ENCODE measurements at regions not wholly inside any gene's neighbourhood (a gene's known extent, or its start where the extent isn't known, plus 50 kb on each side); places are given as distances from the start of the nearest gene placed in this dataset.

GRCh38 chr20:48010623-48011022 is 225.3 kb upstream of the SULF2 start:
- WGBS (ENCODE audit: insufficient coverage) = 96% methylated on average over 3 of the region's 3 CpGs
- no peaks in the 10 kb centered on the region for H3K36me3 Mint-ChIP-seq
- H3K27me3 Mint-ChIP-seq (ENCODE audit: low read depth in 3 of 3) = peaks cover 2 to 14% (median 5%) of the 10 kb centered on the region in 3 donors
- peaks cover 30% of the 10 kb centered on the region for H3K4me1 Mint-ChIP-seq
- peaks cover 7 to 28% (median 22%) of the 10 kb centered on the region in 7 donors for H3K9me3 Mint-ChIP-seq
- intact Hi-C loops (cut with micrococcal nuclease) = no loop called here
- Histone ChIP-seq H3K27ac (ENCODE audit: low read depth in 1 of 2, low read length in 2 of 2) (no peak overlapping the region), H3K4me2 (replicated peaks; ENCODE audit: extremely low read depth, low read length, poor library complexity, severe bottlenecking) (no peak overlapping the region), H3K4me3 (replicated peaks in 1 of 3; ENCODE audit: low read depth in 2 of 3, low read length in 3 of 3) (no peak overlapping the region), H2AFZ (ENCODE audit: insufficient read depth, low read depth, low read length, poor library complexity, severe bottlenecking) (no peak overlapping the region), H3K79me2 (ENCODE audit: insufficient read depth, low read length) (no peaks in the 10 kb centered on the region), H3K27me3 (ENCODE audit: control insufficient read depth in 2 of 2, insufficient read depth in 2 of 2, low read length in 2 of 2) (no peaks in the 10 kb centered on the region), H3K9me3 (replicated peaks in 1 of 2; ENCODE audit: control insufficient read depth in 1 of 2, insufficient read depth in 1 of 2, low read length in 2 of 2) (peaks cover 20 to 36% of the 10 kb centered on the region in 2 donors), H4K20me1 (ENCODE audit: insufficient read depth, low read length) (no peaks in the 10 kb centered on the region), H3K36me3 (replicated peaks in 1 of 2; ENCODE audit: control insufficient read depth in 1 of 2, insufficient read depth in 2 of 2, low read length in 2 of 2) (no peaks in the 10 kb centered on the region), H3K9ac (ENCODE audit: insufficient read depth, low read length, poor library complexity, severe bottlenecking) (no peak overlapping the region), H3K4me1 (ENCODE audit: control insufficient read depth in 1 of 2, insufficient read depth in 2 of 2, low read length in 2 of 2) (peaks cover 20 to 22% of the 10 kb centered on the region in 2 donors)
- DNase-seq = no peak
- no peak overlapping the region for H3K4me3 Mint-ChIP-seq
- no peak for TF ChIP-seq CTCF (IDR thresholded peaks at IDR 0.05)
- no peak overlapping the region for H3K27ac Mint-ChIP-seq

DNA sequence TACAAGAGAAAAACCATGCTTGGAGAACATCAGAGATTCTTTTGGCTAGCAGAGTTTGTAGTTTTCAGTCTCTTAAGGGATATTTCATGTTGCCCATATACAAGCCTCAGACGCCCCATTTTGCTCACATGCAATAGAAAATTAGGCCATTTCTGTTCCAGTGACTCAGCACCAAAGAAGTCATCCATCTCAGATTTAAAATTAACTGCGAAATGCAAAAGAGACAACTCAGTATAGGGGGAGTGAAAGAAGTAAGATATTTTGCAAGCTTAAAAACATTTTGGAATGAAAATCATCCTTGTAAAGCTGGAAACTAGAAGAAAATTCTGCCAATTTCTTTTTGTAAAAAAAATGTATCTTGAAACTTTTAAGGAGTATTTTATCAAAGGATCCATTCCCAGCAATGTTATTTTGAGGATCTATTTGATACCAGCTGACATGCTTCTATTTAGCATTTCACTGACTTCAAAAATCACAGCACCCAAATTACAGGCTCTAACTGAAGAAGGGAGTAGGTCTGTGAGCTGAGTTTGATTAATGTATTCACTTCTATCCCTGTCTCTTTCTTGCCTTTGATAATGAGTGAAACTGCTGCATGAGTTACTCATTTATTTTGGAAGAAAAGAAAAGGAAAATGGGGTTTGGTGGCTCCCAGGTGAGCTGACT is 223.7 kb upstream of the SULF2 start:
- H3K4me3 ChIP-seq (replicated peaks in 1 of 3; ENCODE audit: low read depth in 2 of 3, low read length in 3 of 3) = no peak overlapping the region
- no peaks in the 10 kb centered on the region for H4K20me1 ChIP-seq (ENCODE audit: insufficient read depth, low read length)
- Mint-ChIP-seq H3K27me3 (ENCODE audit: low read depth in 3 of 3) (peaks cover 2 to 16% (median 5%) of the 10 kb centered on the region in 3 donors), H3K27ac (no peak overlapping the region), H3K4me3 (no peak overlapping the region), H3K9me3 (peaks cover 11 to 37% (median 24%) of the 10 kb centered on the region in 7 donors), H3K36me3 (peaks cover 0 to 4% of the 10 kb centered on the region in 2 donors), H3K4me1 (peaks cover 36% of the 10 kb centered on the region)
- H3K4me1 ChIP-seq (ENCODE audit: control insufficient read depth in 1 of 2, insufficient read depth in 2 of 2, low read length in 2 of 2) = peaks cover 28 to 34% of the 10 kb centered on the region in 2 donors
- intact Hi-C loops (cut with micrococcal nuclease) = no loop called here
- H3K9me3 ChIP-seq (replicated peaks in 1 of 2; ENCODE audit: control insufficient read depth in 1 of 2, insufficient read depth in 1 of 2, low read length in 2 of 2) = peaks cover 20 to 36% of the 10 kb centered on the region in 2 donors
- WGBS (ENCODE audit: insufficient coverage) = no CpG with 5 or more reads among the region's 2 CpGs
- H3K4me2 ChIP-seq (replicated peaks; ENCODE audit: extremely low read depth, low read length, poor library complexity, severe bottlenecking) = no peak overlapping the region
- H2AFZ ChIP-seq (ENCODE audit: insufficient read depth, low read depth, low read length, poor library complexity, severe bottlenecking) = no peak overlapping the region
- no peak overlapping the region for H3K9ac ChIP-seq (ENCODE audit: insufficient read depth, low read length, poor library complexity, severe bottlenecking)
- H3K36me3 ChIP-seq (replicated peaks in 1 of 2; ENCODE audit: control insufficient read depth in 1 of 2, insufficient read depth in 2 of 2, low read length in 2 of 2) = no peaks in the 10 kb centered on the region
- DNase-seq = no peak
- no peaks in the 10 kb centered on the region for H3K79me2 ChIP-seq (ENCODE audit: insufficient read depth, low read length)
- H3K27ac ChIP-seq (ENCODE audit: low read depth in 1 of 2, low read length in 2 of 2) = no peak overlapping the region
- no peak for TF ChIP-seq CTCF (IDR thresholded peaks at IDR 0.05)
- H3K27me3 ChIP-seq (ENCODE audit: control insufficient read depth in 2 of 2, insufficient read depth in 2 of 2, low read length in 2 of 2) = no peaks in the 10 kb centered on the region

All from CD14-positive monocyte (primary cell).